ENCODE measurements at regions not wholly inside any gene's neighbourhood (a gene's known extent, or its start where the extent isn't known, plus 50 kb on each side); places are given as distances from the start of the nearest gene placed in this dataset.

- TF ChIP-seq ZFP30 (CRISPR knock-in tag; IDR thresholded peaks at IDR 0.05) (no peak), SNAI2 (CRISPR knock-in tag; IDR thresholded peaks at IDR 0.05) (no peak), PPARA (CRISPR knock-in tag; IDR thresholded peaks at IDR 0.05; ENCODE audit: borderline replicate concordance) (no peak), CSRNP3 (CRISPR knock-in tag; IDR thresholded peaks at IDR 0.05) (no peak), TCF4 (CRISPR knock-in tag; IDR thresholded peaks at IDR 0.05; ENCODE audit: borderline replicate concordance) (no peak), ARNTL (CRISPR knock-in tag; IDR thresholded peaks at IDR 0.05; ENCODE audit: borderline replicate concordance, low read depth) (no peak), ZNF70 (CRISPR knock-in tag; IDR thresholded peaks at IDR 0.05) (no peak), PATZ1 (CRISPR knock-in tag; IDR thresholded peaks at IDR 0.05; ENCODE audit: borderline replicate concordance) (no peak), RARB (CRISPR knock-in tag; IDR thresholded peaks at IDR 0.05) (no peak), OSR1 (CRISPR knock-in tag; IDR thresholded peaks at IDR 0.05) (no peak), ZNF565 (CRISPR knock-in tag; conservative IDR thresholded peaks at IDR 0.05; ENCODE audit: low read depth) (no peak), ZFP3 (CRISPR knock-in tag; IDR thresholded peaks at IDR 0.05) (no peak), BACH2 (CRISPR knock-in tag; IDR thresholded peaks at IDR 0.05; ENCODE audit: borderline replicate concordance) (no peak)
- TF ChIP-seq, protein P1, sequence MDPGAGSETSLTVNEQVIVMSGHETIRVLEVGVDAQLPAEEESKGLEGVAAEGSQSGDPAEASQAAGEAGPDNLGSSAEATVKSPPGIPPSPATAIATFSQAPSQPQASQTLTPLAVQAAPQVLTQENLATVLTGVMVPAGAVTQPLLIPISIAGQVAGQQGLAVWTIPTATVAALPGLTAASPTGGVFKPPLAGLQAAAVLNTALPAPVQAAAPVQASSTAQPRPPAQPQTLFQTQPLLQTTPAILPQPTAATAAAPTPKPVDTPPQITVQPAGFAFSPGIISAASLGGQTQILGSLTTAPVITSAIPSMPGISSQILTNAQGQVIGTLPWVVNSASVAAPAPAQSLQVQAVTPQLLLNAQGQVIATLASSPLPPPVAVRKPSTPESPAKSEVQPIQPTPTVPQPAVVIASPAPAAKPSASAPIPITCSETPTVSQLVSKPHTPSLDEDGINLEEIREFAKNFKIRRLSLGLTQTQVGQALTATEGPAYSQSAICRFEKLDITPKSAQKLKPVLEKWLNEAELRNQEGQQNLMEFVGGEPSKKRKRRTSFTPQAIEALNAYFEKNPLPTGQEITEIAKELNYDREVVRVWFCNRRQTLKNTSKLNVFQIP (CRISPR knock-in tag; IDR thresholded peaks at IDR 0.05; ENCODE audit: borderline replicate concordance, low read depth): no peak
Measured at GRCh38 chr4:147052361-147052760, 106.7 kb upstream of the TTC29 start.
